ENCODE measurements at regions not wholly inside any gene's neighbourhood (a gene's known extent, or its start where the extent isn't known, plus 50 kb on each side); places are given as distances from the start of the nearest gene placed in this dataset.
"Not testable (repeated sequence)": the region's sequence is repeated elsewhere in the genome, so short reads cannot be mapped to it uniquely, and the experiment has no call there.

DNA sequence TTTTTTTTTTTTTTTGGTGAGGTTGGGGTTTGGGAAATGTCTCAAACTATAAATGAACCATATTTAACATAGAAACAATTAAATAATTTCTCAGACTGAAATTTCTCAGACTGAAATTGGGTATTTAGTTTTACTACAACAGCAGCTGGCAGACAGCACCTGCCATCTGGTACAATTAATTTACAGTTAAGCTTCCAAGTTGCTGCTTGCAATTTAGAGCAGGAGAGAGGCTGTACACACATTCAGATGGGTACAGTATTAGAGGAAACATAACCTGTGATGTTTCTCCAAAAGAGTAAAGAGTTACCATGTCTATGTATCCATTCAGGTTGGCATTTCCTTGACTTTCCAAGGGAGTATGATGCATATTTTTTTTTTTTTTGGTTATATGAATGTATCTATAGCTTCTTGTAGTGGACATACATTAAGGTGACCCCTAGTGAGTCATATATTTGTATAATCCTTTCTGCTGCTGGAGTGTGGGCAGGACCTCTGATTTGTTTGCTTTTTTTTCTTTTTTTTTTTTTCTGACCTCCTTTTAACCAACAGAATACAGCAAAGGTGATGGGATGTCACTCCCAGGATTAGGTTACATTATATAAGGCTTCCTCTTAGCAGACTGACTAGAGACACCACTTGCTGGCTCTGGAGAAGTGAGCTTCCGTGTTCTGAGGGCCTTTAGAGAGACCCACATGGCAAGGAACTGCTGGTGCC is 201.7 kb downstream of the PTH2R start:
- peak; percentile 27 for DNase-seq

DNA sequence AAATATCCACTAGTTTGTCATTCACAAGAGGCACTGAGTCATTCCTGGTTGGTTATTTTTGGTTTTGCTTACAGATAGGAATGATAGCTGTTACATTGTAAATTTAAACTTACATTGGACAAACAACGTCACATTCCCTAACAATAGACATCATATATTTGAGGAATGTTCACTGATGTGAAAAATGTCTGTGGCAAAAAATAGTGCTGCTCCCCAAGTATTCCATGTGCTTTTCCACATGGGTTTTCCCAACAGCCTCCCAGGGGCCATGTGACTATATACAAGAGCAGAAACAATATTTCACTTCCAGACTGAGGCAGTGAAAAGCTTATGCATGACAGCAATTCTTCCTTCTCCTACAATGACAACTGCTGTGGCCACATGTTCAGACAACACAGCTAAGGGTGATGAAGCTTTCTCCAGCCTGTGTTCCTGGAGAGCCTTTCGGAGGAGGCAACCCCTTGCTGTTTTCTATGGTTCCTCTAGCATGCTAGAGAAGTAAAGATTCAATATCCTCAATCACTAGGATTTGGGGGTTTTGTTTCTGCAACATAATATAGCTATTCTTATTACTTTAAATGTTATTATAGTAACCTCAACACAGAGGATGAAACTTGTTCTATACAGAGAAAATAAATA is 202.7 kb downstream of the PTH2R start:
- DNase-seq, result no peak

- not testable (repeated sequence) for DNase-seq
These were observed 209.1 kb downstream of the PTH2R start for GRCh38 chr2:208615675-208616074.

DNA sequence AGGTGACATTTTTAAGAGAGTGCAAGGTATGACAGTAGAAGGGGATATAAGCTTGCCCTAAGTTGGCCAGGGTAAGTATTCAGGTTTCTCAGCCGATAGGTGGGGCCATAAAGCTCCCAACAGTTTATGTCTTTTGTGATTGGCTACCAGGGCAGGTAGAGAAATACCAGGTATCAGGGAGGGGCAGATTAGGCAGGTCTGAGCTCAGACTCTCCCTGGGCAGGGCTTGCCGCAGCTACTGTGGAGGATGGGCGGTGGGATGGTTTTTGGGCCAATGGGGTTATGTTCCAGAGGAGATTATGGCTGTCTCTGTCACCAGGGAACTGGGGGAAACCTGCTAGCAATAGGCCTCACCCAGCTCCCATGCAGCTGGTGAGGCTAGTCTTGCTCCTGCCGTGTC is 211.6 kb downstream of the PTH2R start:
- no peak for DNase-seq

DNA sequence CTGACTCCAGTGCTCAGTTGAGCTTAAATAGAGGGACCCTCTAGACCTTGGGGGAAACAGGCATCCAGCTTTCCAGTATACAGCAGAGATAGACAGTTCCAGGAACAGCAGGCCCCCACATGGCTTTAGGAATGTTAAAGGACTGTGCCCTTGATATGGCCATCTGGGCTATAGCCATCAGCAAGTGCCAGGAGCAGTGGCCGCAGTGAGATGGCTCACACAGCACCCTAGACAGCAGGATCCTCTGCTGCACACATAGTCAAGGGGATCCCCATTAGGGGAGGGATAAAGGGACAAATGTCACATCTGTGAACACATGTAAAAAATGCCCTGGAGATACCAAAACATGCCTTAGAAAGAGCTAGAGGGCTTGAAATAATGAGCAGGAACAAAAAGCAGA is 213.4 kb downstream of the PTH2R start:
- DNase-seq, result no peak

GRCh38 chr2:208620487-208620978 is 213.9 kb downstream of the PTH2R start:
- no peak for DNase-seq

- no peak for DNase-seq
These were observed 220.7 kb downstream of the PTH2R start for GRCh38 chr2:208627110-208627884.

DNA sequence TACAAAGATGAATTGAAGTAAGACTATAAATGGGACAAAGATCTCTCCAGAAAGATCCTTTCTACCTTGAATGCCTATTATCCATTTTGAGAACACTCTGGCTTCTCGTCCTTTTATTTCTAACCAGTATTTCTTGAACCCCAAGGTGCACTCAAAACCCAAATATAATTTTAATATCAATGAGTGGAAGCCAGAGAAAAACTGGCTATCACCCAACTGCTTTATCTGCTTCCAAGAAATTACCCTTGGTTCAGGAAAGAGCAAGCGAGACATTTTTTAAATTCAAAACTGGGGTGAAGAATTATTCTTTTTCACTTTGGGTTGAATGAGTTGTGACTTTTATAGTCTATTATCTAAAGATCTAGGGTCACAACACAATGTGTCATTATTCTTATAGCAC is 221.3 kb downstream of the PTH2R start:
- no peak for DNase-seq

GRCh38 chr2:208638059-208638458 is 231.5 kb downstream of the PTH2R start:
- no peak for DNase-seq

- DNase-seq, result no peak
These were observed 235.7 kb downstream of the PTH2R start for GRCh38 chr2:208642125-208642779.

DNA sequence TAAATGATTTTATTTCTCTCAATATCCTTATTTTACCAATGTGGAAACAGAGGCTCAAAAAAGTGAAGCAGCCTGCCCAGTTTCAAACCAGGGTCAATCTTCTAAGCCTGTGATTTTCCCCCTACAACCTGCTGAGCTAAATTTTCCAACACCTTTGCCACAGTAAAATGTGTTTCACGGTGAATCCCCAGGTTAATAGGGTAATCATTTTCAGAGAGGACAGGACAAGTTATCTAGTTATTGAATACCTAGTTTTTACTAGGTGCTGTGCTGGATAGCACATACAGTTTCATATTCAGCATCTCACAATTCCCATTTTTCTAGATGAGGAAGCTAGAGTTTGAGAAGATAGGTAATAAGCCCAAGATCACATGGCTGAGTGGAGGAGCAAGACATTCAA is 236.6 kb downstream of the PTH2R start:
- DNase-seq, result no peak

DNA sequence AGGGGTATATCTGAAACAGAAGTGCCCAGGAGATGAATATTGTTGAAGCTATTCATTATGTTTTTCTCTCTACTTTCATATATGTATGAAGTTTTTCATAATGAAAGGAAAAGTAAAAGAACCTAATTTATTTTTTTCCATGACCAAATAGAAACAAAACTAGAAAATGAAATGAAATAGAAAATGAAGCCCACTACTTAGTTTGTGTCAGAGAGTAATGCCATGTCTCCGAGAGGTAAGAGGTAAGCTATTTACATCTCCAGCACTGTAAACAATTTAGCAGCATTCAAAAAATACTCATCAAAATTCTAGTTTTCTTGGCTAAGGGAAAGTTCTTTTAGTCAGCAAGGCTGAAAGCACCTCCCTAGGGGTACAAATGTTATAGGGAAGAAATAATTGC is 238.6 kb downstream of the PTH2R start:
- no peak for DNase-seq

DNA sequence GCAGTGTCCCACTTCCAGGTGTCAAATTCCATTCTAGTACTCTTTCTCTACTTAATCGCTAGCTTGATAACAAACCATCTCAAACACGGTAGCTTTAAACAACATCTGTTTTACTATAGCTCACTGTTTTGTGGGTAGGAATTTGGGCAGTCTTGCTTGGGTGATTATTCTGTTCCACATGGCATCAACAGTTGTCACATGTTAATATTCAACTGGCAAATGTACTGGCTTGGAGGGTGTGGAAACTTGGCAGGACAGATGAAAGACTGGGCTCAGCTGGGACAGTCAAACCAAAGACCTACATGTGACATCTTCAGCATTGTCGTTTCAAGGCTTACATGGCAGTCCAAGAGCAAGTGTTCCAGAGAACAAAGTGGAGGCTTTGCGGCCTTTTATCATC is 241.8 kb downstream of the PTH2R start:
- DNase-seq, result no peak

- DNase-seq, result no peak
These were observed 246.8 kb downstream of the PTH2R start for GRCh38 chr2:208653383-208653782.

DNA sequence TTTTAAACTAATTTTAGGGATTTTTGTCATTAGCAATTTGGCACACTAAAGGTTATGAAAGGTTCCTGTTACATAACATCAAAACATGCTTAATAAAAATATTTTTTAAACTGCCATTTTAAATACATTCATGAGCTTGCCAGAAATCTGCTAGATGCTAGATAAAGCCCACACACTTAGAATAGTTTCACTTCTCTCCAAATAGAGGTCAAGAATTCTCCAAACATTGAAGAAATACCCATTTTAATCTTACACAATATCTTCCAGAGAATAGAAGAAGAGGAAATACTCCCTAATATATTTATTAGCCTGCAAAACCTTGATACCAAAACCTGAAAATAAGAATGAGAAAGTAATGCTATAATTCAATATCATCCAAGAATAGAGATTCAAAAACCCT is 247.5 kb downstream of the PTH2R start:
- DNase-seq, result no peak

DNA sequence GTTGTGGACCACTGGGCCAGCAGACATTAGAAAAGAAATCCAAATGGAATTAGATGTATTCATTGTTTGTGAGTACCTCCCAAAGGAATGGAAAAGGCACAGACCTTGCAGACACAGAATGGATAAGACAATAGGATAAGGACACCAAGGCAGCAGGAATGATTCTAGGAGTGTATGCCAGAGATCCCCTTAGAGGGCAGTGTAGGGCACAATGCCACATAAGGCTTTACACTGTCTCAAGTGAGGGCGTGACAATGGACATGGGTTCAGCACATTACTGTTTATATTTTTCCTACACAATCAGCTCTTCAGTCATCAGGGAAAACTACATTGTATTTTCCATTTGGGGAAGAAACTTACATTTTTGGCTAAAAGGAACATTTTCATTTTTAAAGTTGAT is 250.9 kb downstream of the PTH2R start:
- DNase-seq, result no peak

- no peak for DNase-seq
These were observed 262.8 kb downstream of the PTH2R start for GRCh38 chr2:208669394-208669793.

DNA sequence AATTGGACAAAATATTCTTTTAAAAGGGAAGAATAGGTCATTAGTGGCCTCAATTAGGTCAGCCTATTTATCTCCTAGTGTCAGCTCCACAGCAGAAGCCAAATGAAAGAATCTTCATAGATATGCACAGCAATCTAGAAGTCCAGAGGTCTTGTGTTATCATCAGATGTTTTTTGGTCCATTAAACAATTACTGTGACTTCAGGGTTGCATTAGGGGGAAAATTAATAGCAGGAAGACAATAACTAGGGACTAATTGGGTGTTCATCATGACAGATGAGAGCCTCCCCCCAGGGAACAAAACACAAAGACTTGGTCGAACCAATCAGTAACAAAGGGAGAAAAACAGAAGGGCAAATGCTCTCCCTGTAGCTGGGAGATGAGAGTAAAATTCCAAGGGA is 264.7 kb downstream of the PTH2R start:
- no peak for DNase-seq

GRCh38 chr2:208671886-208672680 is 265.5 kb downstream of the PTH2R start:
- no peak for DNase-seq

- DNase-seq, result no peak
These were observed 267.0 kb downstream of the PTH2R start for GRCh38 chr2:208673631-208674030.

DNA sequence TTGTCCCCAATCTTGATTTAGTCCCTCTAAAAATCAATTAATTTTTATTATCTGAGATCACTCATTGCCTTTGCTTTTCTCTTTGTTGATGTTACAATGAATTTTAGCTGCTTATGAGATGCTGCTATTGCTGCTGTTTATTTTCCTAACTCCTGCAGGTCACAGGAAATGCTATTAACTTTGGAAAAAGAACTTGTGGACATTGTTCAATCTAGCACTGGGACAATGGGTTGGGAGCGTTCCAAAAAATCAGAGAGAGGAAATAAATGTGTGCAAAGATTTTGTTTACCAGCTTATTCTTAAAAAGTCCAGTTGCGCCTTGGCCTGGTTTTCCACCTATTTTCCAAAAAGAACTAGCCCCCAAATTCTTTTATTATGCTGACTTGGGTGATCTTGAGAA is 268.3 kb downstream of the PTH2R start:
- DNase-seq, result no peak

- not testable (repeated sequence) for DNase-seq
These were observed 279.3 kb downstream of the PTH2R start for GRCh38 chr2:208685929-208686328.

GRCh38 chr2:208686665-208687064 is 280.1 kb downstream of the PTH2R start:
- DNase-seq, result no peak
